Calu3 (cell line): ENCODE measurements at regions not wholly inside any gene's neighbourhood (a gene's known extent, or its start where the extent isn't known, plus 50 kb on each side); places are given as distances from the start of the nearest gene placed in this dataset.

Experiments
- BruUV-seq: library from RNA; stranded (reverse); fragments of 400-500 nt; replicated peaks from 2 replicates; lab custom pipeline; 2021; lab: Mats Ljungman, UMichigan
- CTCF ChIA-PET: fragments of 300-600 bp; sonication (Branson Sonifier 250); formaldehyde crosslinking; loops from one replicate; lab custom pipeline; 2022; ENCODE audit warnings: antibody characterized with exemption; lab: Charles Lee
- DNase-seq: peaks from one replicate; pipeline ENCODE4 v3.0.0; 2022
- H3K27ac Mint-ChIP-seq: one replicate; pipeline ENCODE4 v1.8.0; 2022; ENCODE audit warnings: mixed read lengths; ENCODE audit not compliant: unreplicated experiment
- H3K27me3 Mint-ChIP-seq: one replicate; pipeline ENCODE4 v1.8.0; 2022; ENCODE audit warnings: mixed read lengths; ENCODE audit not compliant: unreplicated experiment
- H3K36me3 Mint-ChIP-seq: one replicate; pipeline ENCODE4 v1.8.0; 2022; ENCODE audit warnings: mild to moderate bottlenecking, moderate library complexity, mixed read lengths; ENCODE audit not compliant: insufficient read depth, unreplicated experiment
- H3K4me1 Mint-ChIP-seq: one replicate; pipeline ENCODE4 v1.8.0; 2022; ENCODE audit warnings: mild to moderate bottlenecking, low read depth, mixed read lengths; ENCODE audit not compliant: unreplicated experiment
- H3K4me3 Mint-ChIP-seq: one replicate; pipeline ENCODE4 v1.8.0; 2022; ENCODE audit warnings: mild to moderate bottlenecking, low read depth, moderate library complexity, mixed read lengths; ENCODE audit not compliant: unreplicated experiment
- H3K9me3 Mint-ChIP-seq: one replicate; pipeline ENCODE4 v1.8.0; 2022; ENCODE audit warnings: low read depth, mixed read lengths; ENCODE audit not compliant: unreplicated experiment
- intact Hi-C: fragments of 100-400 bp; cut with micrococcal nuclease; formaldehyde crosslinking; loops from one replicate; pipeline ENCODE4 v1.10.0; 2022; ENCODE audit not compliant: unreplicated experiment
- TF ChIP-seq, protein P1 (sequence below): fragments of 200-600 bp; IDR thresholded peaks from one replicate; pipeline ENCODE4 v1.8.0; 2022; ENCODE audit warnings: antibody characterized with exemption; ENCODE audit not compliant: unreplicated experiment

- BruUV-seq = no TSS peak
- CTCF ChIA-PET = interaction anchor here (0.7 kb wide), 1 partner anchor 259 kb away, joined by 5 read pairs; no protein-coding TSS in a partner anchor
- peaks cover 9% of the 10 kb centered on the region for H3K4me1 Mint-ChIP-seq
- DNase-seq = no peak
- no peaks in the 10 kb centered on the region for H3K36me3 Mint-ChIP-seq
- no peak overlapping the region for H3K27ac Mint-ChIP-seq
- H3K4me3 Mint-ChIP-seq = no peak overlapping the region
- intact Hi-C loops = no loop called here
- TF ChIP-seq, protein P1, sequence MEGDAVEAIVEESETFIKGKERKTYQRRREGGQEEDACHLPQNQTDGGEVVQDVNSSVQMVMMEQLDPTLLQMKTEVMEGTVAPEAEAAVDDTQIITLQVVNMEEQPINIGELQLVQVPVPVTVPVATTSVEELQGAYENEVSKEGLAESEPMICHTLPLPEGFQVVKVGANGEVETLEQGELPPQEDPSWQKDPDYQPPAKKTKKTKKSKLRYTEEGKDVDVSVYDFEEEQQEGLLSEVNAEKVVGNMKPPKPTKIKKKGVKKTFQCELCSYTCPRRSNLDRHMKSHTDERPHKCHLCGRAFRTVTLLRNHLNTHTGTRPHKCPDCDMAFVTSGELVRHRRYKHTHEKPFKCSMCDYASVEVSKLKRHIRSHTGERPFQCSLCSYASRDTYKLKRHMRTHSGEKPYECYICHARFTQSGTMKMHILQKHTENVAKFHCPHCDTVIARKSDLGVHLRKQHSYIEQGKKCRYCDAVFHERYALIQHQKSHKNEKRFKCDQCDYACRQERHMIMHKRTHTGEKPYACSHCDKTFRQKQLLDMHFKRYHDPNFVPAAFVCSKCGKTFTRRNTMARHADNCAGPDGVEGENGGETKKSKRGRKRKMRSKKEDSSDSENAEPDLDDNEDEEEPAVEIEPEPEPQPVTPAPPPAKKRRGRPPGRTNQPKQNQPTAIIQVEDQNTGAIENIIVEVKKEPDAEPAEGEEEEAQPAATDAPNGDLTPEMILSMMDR = no peak
- H3K27me3 Mint-ChIP-seq = peaks cover under 1% of the 10 kb centered on the region
- H3K9me3 Mint-ChIP-seq = no peaks in the 10 kb centered on the region
These were observed 95.1 kb upstream of the RFX8 start for GRCh38 chr2:101569886-101570520.

- Mint-ChIP-seq H3K4me3 (no peak overlapping the region), H3K36me3 (no peaks in the 10 kb centered on the region), H3K4me1 (no peaks in the 10 kb centered on the region), H3K9me3 (no peaks in the 10 kb centered on the region), H3K27ac (no peak overlapping the region), H3K27me3 (peaks cover 11% of the 10 kb centered on the region)
- no TSS peak for BruUV-seq
- intact Hi-C loops = no loop called here
- CTCF ChIA-PET = no interaction called here
- no peak for DNase-seq
- TF ChIP-seq, protein P1 = no peak
These were observed 94.1 kb upstream of the RFX8 start for GRCh38 chr2:101568969-101569368.

- Mint-ChIP-seq H3K9me3 (no peaks in the 10 kb centered on the region), H3K4me1 (no peaks in the 10 kb centered on the region), H3K36me3 (no peaks in the 10 kb centered on the region), H3K27ac (no peak overlapping the region), H3K4me3 (no peak overlapping the region), H3K27me3 (peaks cover 12% of the 10 kb centered on the region)
- CTCF ChIA-PET = no interaction called here
- no TSS peak for BruUV-seq
- intact Hi-C loops = no loop called here
- DNase-seq = no peak
- TF ChIP-seq, protein P1 = no peak
These were observed 91.8 kb upstream of the RFX8 start for GRCh38 chr2:101566632-101567228.

- BruUV-seq = no TSS peak
- CTCF ChIA-PET = no interaction called here
- intact Hi-C loops = no loop called here
- H3K4me1 Mint-ChIP-seq = no peaks in the 10 kb centered on the region
- no peak overlapping the region for H3K27ac Mint-ChIP-seq
- no peaks in the 10 kb centered on the region for H3K36me3 Mint-ChIP-seq
- TF ChIP-seq, protein P1 = no peak
- no peaks in the 10 kb centered on the region for H3K9me3 Mint-ChIP-seq
- peaks cover 12% of the 10 kb centered on the region for H3K27me3 Mint-ChIP-seq
- no peak for DNase-seq
- no peak overlapping the region for H3K4me3 Mint-ChIP-seq
These were observed 88.9 kb upstream of the RFX8 start for GRCh38 chr2:101563849-101564248.
